ENCODE measurements at regions not wholly inside any gene's neighbourhood (a gene's known extent, or its start where the extent isn't known, plus 50 kb on each side); places are given as distances from the start of the nearest gene placed in this dataset.

DNA sequence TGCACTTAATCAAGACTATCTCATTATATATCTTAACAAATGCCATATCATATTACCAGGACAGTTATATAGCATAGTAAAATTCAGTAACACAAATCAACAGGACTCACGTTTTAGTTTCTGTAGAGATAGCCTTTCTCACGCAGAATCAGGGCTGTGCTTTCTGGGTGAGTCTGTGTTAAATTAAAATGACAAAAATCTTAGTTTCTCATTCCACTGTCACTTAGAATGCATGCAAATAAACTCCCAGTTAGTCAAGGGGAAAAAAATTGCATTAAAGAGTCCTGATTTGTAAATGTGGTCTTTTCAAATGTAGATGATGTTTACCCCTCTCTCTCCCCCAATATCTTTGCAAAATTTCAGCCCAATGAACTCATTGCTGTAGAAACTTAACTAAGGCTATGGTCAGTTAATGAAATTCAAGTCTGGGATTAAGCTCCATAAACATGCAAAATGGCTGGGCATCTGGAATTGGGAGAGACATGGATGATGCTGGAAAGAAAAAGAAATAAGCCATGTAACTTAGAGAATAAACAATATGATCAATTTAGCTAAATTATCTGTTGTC is 77.8 kb upstream of the MGAT4C start:
- Histone ChIP-seq H3K4ac (ENCODE audit: low read depth, low read length) (no peak overlapping the region), H2AFZ (ENCODE audit: low read length) (no peak overlapping the region), H3K23me2 (ENCODE audit: insufficient read length, low read depth, low read length, poor library complexity, severe bottlenecking) (no peaks in the 10 kb centered on the region), H4K5ac (ENCODE audit: insufficient read length, low read depth, low read length) (no peak overlapping the region), H3K79me1 (ENCODE audit: insufficient read depth, low read depth, low read length, poor library complexity, severe bottlenecking) (no peaks in the 10 kb centered on the region), H4K8ac (replicated peaks; ENCODE audit: insufficient read length, low read depth, low read length) (no peak overlapping the region), H3K14ac (ENCODE audit: insufficient read depth, low read length) (no peak overlapping the region), H3K27ac (ENCODE audit: insufficient read length, low read depth, low read length) (no peak overlapping the region), H4K91ac (ENCODE audit: insufficient read length, low read depth, low read length) (no peak overlapping the region), H3T11ph (ENCODE audit: low read length) (no peak overlapping the region), H4K20me1 (ENCODE audit: control insufficient read depth, insufficient read depth, insufficient read length) (no peaks in the 10 kb centered on the region), H2BK15ac (ENCODE audit: low read depth, low read length) (no peak overlapping the region), H2BK12ac (ENCODE audit: insufficient read length, low read depth, low read length) (no peak overlapping the region), H3K56ac (ENCODE audit: insufficient read length, low read depth, low read length) (no peak overlapping the region), H3K9ac (ENCODE audit: extremely low read depth, insufficient read length, low read length) (no peak overlapping the region), H2BK120ac (ENCODE audit: low read depth, low read length, poor library complexity, severe bottlenecking) (no peak overlapping the region), H3K27me3 (ENCODE audit: insufficient read depth, low read length) (no peaks in the 10 kb centered on the region), H3K23ac (ENCODE audit: insufficient read length, low read depth, low read length) (no peak overlapping the region), H2BK5ac (ENCODE audit: insufficient read length, low read length) (no peak overlapping the region), H3K4me2 (ENCODE audit: insufficient read depth, insufficient read length, low read length) (peak overlapping the region; percentile 60), H3K18ac (ENCODE audit: insufficient read length, low read depth, low read length) (no peak overlapping the region), H3K4me1 (ENCODE audit: insufficient read depth, low read length) (peaks cover 9% of the 10 kb centered on the region; the same call in 1 of the 2 replicates), H2AK5ac (ENCODE audit: insufficient read length, low read length) (no peak overlapping the region), H3K79me2 (ENCODE audit: insufficient read depth, low read length) (no peaks in the 10 kb centered on the region), H3K9me3 (ENCODE audit: control insufficient read depth, low read depth, low read length) (no peaks in the 10 kb centered on the region), H2BK20ac (ENCODE audit: low read depth, low read length, poor library complexity, severe bottlenecking) (no peak overlapping the region)
- DNase-seq, result no peak
- H3K27ac Mint-ChIP-seq, result peak overlapping the region; percentile 1 to 94 (median 42); a peak in 4 of 7 replicates
- TF ChIP-seq, protein P1, sequence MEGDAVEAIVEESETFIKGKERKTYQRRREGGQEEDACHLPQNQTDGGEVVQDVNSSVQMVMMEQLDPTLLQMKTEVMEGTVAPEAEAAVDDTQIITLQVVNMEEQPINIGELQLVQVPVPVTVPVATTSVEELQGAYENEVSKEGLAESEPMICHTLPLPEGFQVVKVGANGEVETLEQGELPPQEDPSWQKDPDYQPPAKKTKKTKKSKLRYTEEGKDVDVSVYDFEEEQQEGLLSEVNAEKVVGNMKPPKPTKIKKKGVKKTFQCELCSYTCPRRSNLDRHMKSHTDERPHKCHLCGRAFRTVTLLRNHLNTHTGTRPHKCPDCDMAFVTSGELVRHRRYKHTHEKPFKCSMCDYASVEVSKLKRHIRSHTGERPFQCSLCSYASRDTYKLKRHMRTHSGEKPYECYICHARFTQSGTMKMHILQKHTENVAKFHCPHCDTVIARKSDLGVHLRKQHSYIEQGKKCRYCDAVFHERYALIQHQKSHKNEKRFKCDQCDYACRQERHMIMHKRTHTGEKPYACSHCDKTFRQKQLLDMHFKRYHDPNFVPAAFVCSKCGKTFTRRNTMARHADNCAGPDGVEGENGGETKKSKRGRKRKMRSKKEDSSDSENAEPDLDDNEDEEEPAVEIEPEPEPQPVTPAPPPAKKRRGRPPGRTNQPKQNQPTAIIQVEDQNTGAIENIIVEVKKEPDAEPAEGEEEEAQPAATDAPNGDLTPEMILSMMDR (conservative IDR thresholded peaks at IDR 0.05), result no peak
- no peaks in the 10 kb centered on the region for H3K27me3 Mint-ChIP-seq (ENCODE audit: low read depth)
- peaks cover 50 to 57% of the 10 kb centered on the region in 2 experiments for H3K4me1 Mint-ChIP-seq
- peak overlapping the region; percentile 55 to 84 for H3K4me3 Mint-ChIP-seq
- no CpG with 5 or more reads among the region's 2 CpGs for WGBS (ENCODE audit: extremely low coverage, insufficient read length, low lambda C conversion rate)
- peaks cover 0 to 4% (median 0%) of the 10 kb centered on the region in 3 experiments; a peak in 1 of 7 replicates for H3K36me3 Mint-ChIP-seq (ENCODE audit: insufficient read depth in 1 of 3, low read depth in 3 of 3)
- no peaks in the 10 kb centered on the region for H3K9me3 Mint-ChIP-seq
